Gastrocnemius medialis (tissue), 4 donors: ENCODE measurements at regions not wholly inside any gene's neighbourhood (a gene's known extent, or its start where the extent isn't known, plus 50 kb on each side); places are given as distances from the start of the nearest gene placed in this dataset.

Experiments
- ATAC-seq, 2 donors: fragments of 150-250 bp; one replicate each; pipeline ENCODE4 v1.9.1; 2016
- DNase-seq, 2 donors: peaks; one replicate each; pipeline ENCODE4 v3.0.0-alpha.2; 2019
- H3K27ac ChIP-seq, 4 donors: fragments of 200-600 bp; sonication (generic); 1 replicate in 1 of 4; 2 replicates in 3 of 4; pipeline ENCODE4 v1.5.1; 2016 to 2018; ENCODE audit warnings: mild to moderate bottlenecking in 2 of 4, moderate library complexity in 1 of 4
- H3K27me3 ChIP-seq, 3 donors: fragments of 200-600 bp; sonication (generic) in 2 of 3; 1 replicate in 1 of 3; 2 replicates in 2 of 3; pipeline versions ENCODE4 v1.5.1 to v1.6.0; 2016 to 2019; ENCODE audit warnings: mild to moderate bottlenecking in 1 of 3, moderate library complexity in 1 of 3
- H3K36me3 ChIP-seq, 2 donors: fragments of 200-600 bp; sonication (generic) in 1 of 2; one replicate each; pipeline ENCODE4 v1.5.1; 2017 to 2018
- H3K4me1 ChIP-seq, 2 donors: fragments of 200-600 bp; sonication (generic) in 1 of 2; one replicate each; pipeline ENCODE4 v1.5.1; 2016 to 2017; ENCODE audit warnings: mild to moderate bottlenecking in 2 of 2
- H3K4me3 ChIP-seq, 4 donors: fragments of 200-600 bp; sonication (generic) in 3 of 4; 1 replicate in 1 of 4; 2 replicates in 3 of 4; pipeline ENCODE4 v1.5.1; 2016 to 2019; ENCODE audit warnings: mild to moderate bottlenecking in 2 of 4
- H3K9me3 ChIP-seq, 3 donors: fragments of 200-600 bp; sonication (generic) in 2 of 3; 1 replicate in 1 of 3; 2 replicates in 2 of 3; pipeline ENCODE4 v1.5.1; 2016 to 2019
- CTCF ChIP-seq, 5 experiments: fragments of 450-650 bp in 3 of 5; fragments of 200-600 bp in 2 of 5; sonication (generic) in 2 of 5; IDR thresholded peaks in 4 of 5; conservative IDR thresholded peaks in 1 of 5; 1 replicate in 4 of 5; 2 replicates in 1 of 5; pipeline ENCODE4 v1.5.1; 2016 to 2019; ENCODE audit warnings: antibody characterized with exemption in 5 of 5, mild to moderate bottlenecking in 3 of 5, moderate library complexity in 3 of 5
- POLR2A ChIP-seq, 2 donors: fragments of 450-650 bp; IDR thresholded peaks; one replicate each; pipeline ENCODE4 v1.6.1; 2017; ENCODE audit warnings: antibody characterized with exemption in 2 of 2, mild to moderate bottlenecking in 2 of 2, moderate library complexity in 2 of 2
- in situ Hi-C, 4 donors: fragments of 200-750 bp; cut with MboI; loops; one replicate each; pipeline versions ENCODE4 v1.15.0 to v1.8.0; 2017; ENCODE audit warnings: low sequenced_read_pairs in 4 of 4
- intact Hi-C: fragments of 100-400 bp; cut with DNase I; formaldehyde crosslinking; loops from one replicate; pipeline ENCODE4 v1.15.1; 2023; ENCODE audit warnings: low total_unique reads

DNA sequence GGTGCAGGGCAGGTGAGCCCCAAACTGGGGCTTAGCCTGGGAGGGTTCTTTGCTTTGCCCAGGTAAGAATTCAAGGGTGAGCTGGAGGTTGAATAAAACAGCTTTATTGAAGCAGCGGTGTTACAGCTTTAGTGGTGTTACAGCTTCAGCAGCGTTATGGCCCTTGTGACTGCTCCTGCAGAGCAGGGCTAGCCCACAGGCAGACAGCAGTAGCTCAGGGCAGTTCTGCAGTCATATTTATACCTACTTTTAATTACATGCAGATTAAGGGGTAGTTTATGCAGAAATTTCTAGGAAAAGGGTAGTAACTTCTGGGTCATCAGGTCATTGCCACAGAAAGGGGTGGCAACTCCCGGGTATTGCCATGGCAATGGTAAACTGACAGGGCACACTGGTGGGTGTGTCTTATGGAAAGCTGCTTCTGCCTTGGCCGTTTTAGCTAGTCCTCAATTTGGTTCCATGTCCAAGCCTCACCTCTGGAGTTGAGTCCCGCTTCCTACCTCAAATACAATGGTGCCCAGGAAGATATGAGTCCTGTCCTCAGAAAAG, 78.2 kb downstream of the THNSL2 start:
- in situ Hi-C loops: no loop called here

DNA sequence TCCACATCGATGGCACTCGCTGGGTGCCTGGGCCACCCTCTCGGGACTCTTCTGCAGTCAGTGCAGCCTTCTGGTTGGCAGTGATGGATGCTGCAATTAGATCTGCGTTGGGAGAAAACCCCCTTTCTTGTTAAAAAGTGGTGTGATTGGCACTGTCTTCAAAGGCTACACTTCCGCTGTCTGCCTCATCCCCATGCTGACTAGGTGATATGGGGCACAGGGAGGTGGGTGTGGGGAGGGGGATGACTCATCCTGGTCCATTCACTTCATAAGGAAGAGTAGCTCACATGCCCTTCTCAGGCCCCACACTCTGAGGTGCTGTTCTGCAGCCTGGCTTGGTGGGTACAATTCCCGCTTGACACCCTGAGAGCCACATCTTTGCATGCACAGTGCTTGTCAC, 77.4 kb downstream of the THNSL2 start:
- no peaks in the 10 kb centered on the region for H3K27me3 ChIP-seq
- H3K27ac ChIP-seq: no peak overlapping the region
- no peaks in the 10 kb centered on the region for H3K4me1 ChIP-seq
- intact Hi-C loops (no loop called here), in situ Hi-C loops (no loop called here)
- no peak for ATAC-seq
- H3K9me3 ChIP-seq: no peaks in the 10 kb centered on the region
- DNase-seq: no peak
- H3K4me3 ChIP-seq: no peak overlapping the region
- H3K36me3 ChIP-seq: no peaks in the 10 kb centered on the region
- TF ChIP-seq CTCF (IDR thresholded peaks at IDR 0.05 in 4 of 5, conservative IDR thresholded peaks at IDR 0.05 in 1 of 5): no peak
- TF ChIP-seq POLR2A (IDR thresholded peaks at IDR 0.05): no peak

More for the DNA sequence above, 78.2 kb downstream of the THNSL2 start:
- H3K27ac ChIP-seq: no peak overlapping the region
- no peaks in the 10 kb centered on the region for H3K9me3 ChIP-seq
- H3K36me3 ChIP-seq: no peaks in the 10 kb centered on the region
- no peak overlapping the region for H3K4me3 ChIP-seq
- DNase-seq: no peak
- H3K27me3 ChIP-seq: no peaks in the 10 kb centered on the region
- no peaks in the 10 kb centered on the region for H3K4me1 ChIP-seq
- no peak for ATAC-seq
- intact Hi-C loops: no loop called here
- no peak for TF ChIP-seq CTCF (IDR thresholded peaks at IDR 0.05 in 4 of 5, conservative IDR thresholded peaks at IDR 0.05 in 1 of 5)
- no peak for TF ChIP-seq POLR2A (IDR thresholded peaks at IDR 0.05)

- H3K27ac ChIP-seq: no peak overlapping the region
- TF ChIP-seq CTCF (IDR thresholded peaks at IDR 0.05 in 4 of 5, conservative IDR thresholded peaks at IDR 0.05 in 1 of 5): no peak
- no peak for TF ChIP-seq POLR2A (IDR thresholded peaks at IDR 0.05)
- in situ Hi-C loops: no loop called here
- intact Hi-C loops: no loop called here
- DNase-seq: no peak
- H3K36me3 ChIP-seq: no peaks in the 10 kb centered on the region
- H3K27me3 ChIP-seq: no peaks in the 10 kb centered on the region
- no peaks in the 10 kb centered on the region for H3K4me1 ChIP-seq
- no peak overlapping the region for H3K4me3 ChIP-seq
- ATAC-seq: no peak
- H3K9me3 ChIP-seq: no peaks in the 10 kb centered on the region
Measured at GRCh38 chr2:88245109-88245508, 75.0 kb downstream of the THNSL2 start.

DNA sequence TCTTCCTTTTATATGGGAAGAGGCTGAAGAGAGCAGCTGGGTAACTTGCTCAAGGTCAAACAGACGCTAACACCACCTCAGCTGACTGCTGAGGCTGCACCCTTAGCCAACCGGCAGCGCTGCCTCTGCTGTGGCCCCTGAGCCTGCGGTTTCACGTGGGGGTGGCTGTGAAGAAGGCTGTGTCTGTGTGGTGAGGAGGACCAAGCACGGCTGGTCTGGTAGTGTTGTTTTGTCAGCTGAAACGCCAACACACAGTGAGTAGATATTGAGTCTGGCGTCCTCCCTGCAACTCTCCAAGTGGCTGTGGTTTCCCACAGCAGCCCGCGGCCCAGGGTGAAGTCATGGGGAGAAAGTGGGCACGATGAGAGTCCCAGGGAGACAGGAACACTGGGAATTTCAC, 69.6 kb downstream of the THNSL2 start:
- Histone ChIP-seq H3K27me3 (no peaks in the 10 kb centered on the region), H3K4me1 (no peaks in the 10 kb centered on the region), H3K4me3 (no peak overlapping the region), H3K36me3 (no peaks in the 10 kb centered on the region), H3K9me3 (no peaks in the 10 kb centered on the region), H3K27ac (no peak overlapping the region)
- DNase-seq (no peak), ATAC-seq (no peak)
- intact Hi-C loops: no loop called here
- in situ Hi-C loops: no loop called here
- no peak for TF ChIP-seq CTCF (IDR thresholded peaks at IDR 0.05 in 4 of 5, conservative IDR thresholded peaks at IDR 0.05 in 1 of 5)
- TF ChIP-seq POLR2A (IDR thresholded peaks at IDR 0.05): no peak

DNA sequence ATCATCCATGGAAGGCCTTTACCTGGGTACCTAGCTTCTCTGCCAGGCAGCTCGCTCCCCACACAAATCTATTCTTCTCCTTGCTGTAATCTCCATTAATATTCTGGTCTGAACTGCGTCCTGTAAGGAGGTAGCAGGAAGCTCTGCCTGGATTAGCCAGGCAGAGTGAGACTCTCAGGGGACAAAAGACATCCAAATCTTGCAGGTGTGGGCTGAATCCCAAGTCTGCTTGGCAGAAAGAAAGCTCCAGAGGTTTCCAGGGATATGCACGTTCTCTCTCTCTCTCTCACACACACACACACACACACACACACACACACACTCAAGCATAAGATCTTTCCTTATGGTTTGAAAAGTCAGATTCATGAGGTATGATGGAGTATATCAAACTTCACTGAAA, 66.5 kb downstream of the THNSL2 start:
- Histone ChIP-seq H3K27me3 (no peaks in the 10 kb centered on the region), H3K36me3 (no peaks in the 10 kb centered on the region), H3K9me3 (no peaks in the 10 kb centered on the region), H3K27ac (no peak overlapping the region), H3K4me1 (no peaks in the 10 kb centered on the region), H3K4me3 (no peak overlapping the region)
- intact Hi-C loops: no loop called here
- no peak for ATAC-seq
- in situ Hi-C loops: no loop called here
- DNase-seq: no peak
- TF ChIP-seq CTCF (IDR thresholded peaks at IDR 0.05 in 4 of 5, conservative IDR thresholded peaks at IDR 0.05 in 1 of 5): no peak
- TF ChIP-seq POLR2A (IDR thresholded peaks at IDR 0.05): no peak
